HG03460 (cell line): ENCODE measurements at regions not wholly inside any gene's neighbourhood (a gene's known extent, or its start where the extent isn't known, plus 50 kb on each side); places are given as distances from the start of the nearest gene placed in this dataset.

Source experiments
- ATAC-seq: cut with Tn5 transposase; IDR thresholded peaks from one replicate; pipeline ENCODE4 v1.9.1; 2021; ENCODE audit not compliant: unreplicated experiment

DNA sequence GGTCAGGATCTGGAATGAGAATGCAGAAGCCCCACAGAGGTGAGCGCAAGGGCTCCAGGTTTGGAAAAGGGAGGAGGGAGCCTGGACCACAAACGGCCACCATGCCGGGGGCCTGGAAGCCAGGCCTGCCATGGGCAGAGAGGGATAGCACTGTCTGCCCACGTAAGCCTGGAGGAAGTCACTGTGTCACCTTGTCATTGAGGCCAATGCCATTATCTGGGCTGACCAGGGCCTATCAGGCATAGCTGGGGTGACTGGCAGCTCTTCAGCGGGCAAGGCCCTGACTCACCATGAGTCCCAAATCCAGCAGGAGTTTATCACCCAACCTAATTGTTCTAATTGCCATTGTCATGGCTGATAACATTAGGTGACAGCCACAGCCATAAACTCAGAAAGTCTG lies 84.6 kb downstream of the MATN1 start:
- ATAC-seq, result no peak

DNA sequence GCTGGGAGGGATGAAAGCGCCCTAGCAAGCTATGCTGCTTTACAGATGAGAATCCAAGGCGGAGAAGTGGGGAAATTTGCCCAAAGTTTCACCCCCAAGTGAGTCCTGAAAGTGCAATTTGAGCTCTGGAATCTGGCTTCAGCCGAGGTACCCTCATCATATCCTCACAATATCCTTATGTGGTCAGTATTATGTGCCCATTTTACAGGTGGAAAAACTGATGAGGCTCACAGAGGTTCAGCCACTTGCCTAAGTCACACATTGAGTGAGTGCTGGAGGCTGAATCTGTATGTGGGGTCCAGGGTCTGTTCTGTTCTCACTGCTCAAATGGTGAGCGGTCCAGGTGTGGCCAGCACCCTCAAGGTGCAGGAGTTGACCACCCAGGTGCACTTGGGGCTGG lies 85.3 kb downstream of the MATN1 start:
- ATAC-seq, result no peak

DNA sequence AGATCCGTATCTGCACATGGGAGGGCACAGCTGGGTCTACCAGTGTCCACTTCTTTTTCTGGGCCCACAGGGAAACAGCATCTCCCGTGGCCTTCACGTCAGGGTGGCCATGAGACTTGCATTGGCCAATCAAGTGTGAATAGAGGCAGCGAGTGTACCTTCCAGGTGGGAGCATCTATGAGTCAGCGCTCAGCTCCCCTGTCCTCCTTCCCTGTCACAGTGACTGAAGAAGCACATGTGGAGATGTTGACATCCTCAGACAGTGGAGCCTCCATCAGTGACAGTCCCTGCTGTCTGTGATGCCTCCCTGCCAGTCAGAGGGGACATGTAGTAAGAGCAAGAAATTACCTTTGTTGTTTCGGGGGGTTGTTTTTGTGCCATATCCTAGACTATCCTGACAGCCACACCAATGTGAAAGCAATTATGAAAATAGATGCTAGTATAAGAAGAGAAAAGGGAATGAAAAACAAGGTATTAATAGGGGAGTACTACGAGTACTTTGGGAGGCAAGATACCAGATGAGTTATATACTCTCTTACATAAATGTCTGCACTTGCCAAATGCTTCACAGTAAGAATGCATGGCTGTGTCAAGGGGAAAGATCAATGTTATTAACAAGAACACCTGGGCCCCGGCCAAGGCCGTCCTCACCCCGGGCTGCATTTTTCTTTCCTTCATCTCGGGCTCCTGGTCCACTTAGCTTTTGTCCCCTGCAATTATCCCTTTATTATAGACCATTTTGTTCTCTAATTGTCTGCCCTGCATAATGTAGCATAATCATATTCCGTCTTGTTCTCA lies 86.0 kb downstream of the MATN1 start:
- no peak for ATAC-seq

DNA sequence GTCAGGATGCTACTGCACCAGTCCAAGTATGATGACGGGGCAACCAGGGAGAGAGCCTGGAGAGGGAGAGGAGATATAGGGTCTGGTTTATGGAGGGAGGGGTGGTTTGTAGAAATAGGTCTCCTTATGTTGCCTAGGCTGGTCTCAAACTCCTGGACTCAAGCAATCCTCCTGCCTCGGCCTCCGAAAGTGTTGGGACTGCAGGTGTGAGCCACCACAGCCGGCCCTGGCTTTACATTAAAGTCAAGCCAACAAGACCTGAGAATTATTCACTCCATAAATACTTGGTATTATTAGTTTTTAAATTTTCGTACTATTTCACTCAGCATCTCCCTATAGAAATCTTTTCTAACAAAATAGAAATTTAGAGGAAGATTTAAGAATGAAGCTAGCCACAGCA lies 86.8 kb downstream of the MATN1 start:
- ATAC-seq, result no peak

DNA sequence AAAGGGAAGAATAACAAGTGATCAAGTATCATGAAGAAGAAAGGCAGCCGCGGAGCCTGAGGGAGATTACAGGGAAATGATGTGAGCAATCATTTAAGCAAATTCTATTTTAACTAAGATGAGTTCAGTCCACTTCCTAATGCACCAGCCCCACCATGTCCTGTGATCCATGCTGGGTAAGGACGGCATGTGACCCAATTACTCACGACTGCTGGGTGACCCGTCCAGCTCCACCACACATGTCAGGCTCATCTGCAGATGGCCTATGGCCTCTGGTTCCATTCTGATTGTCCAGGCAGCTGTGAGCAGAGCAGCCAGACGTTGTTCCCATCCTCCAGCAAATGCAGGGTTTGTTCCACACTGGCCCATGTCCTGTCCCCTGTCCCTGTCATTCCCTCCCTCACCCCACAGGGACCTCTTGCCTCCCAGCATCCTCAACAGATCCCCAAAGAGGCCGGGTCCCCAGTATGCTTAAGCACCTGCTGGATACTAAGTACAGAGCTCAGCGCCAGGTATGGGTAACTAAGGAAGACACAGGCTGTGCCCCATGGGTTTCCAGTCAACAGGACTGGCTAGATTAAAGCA lies 87.9 kb downstream of the MATN1 start:
- ATAC-seq, result no peak

DNA sequence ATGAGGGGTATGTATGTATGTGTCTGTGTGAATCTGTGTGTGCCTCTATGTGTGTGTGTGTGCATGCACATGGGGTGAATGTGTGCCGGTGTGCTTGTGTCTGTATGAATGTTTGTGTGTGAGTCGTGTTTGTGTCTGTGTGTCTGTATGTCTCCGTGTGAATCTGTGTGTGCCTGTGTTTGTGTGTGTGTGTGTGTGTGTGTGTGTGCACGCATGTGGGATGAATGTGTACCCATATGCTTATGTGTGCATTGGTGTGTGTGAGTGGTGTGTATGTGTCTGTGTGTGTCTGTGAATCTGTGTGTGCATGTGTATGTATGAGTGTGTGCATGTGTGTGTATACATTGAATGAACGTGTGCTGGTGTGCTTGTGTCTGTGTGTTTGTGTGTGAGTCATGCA lies 88.9 kb downstream of the MATN1 start:
- no peak for ATAC-seq

DNA sequence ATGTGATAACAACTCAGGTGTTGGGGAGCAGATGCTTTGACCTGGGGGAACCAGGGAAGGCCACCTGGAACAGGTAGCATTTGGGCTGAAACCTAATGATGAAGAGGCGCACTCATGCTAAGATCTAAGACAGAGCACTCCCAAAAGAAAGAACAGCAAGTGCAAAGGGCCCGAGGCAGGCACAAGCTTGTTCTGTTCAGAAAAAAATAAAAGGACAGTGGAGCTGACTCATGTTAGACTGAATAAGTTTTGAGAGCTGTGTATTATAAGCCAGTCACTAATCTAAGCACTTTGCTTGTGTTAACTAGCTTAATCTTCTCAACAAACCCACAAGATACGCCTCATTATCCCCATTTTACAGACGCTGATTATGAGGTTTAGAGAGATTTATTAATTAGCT lies 90.1 kb downstream of the MATN1 start:
- no peak for ATAC-seq

DNA sequence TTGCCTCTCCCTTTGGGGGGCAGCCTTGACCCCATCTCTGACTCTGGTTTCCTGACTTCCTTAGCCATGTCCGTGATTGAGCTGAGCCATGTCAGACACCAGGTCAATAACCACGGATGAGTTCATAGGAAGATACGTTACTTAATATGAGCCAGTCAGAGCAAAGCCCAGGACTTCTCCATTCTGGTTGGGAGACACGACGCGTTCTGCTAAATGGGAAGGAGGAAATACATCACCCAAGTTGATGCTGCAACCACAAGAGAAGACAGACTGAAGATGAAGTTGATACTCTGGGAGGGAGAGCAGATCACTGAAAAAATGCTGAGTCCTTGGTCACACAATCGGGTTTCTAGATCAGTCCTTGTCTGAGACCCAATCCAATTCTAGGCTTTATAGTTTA lies 90.9 kb downstream of the MATN1 start:
- ATAC-seq, result no peak

DNA sequence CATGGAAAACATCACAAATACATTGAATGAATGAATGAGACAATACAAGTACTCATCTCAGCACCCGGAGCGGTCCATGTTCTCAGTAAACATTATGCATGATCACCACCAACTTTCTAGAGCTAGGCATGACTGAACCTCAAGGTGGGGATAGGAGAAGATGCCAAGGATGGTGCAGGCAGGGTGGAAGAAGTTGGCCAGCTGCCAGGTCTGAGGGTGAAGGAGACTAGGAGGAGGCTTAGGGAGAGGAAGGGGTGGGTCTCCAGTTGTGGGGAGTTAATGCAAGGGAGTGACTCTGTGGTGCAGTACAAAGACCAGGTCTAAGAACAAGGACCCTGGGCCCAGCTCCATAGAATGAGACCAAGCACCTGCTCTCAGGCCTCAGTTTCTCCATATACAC lies 91.7 kb downstream of the MATN1 start:
- ATAC-seq, result no peak

DNA sequence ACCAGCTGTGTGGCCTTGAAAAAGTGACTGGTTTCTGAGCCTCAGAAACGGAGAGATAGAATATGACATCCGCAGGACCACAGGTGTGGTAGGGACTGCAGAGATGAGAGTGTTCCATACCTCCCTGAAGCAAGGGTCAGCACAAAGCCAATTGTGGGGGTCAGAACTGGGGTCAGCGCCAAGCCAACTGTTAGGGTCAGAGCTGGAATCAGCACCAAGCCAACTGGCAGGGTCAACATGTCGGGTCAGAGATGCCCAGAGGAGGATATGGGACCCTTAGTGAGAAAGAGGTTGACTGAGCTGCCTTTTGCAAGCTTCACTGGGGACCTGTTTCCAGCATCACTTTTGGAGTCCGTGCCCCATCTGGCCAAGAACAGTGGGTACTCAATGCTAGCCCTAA lies 93.9 kb downstream of the MATN1 start:
- ATAC-seq, result no peak

DNA sequence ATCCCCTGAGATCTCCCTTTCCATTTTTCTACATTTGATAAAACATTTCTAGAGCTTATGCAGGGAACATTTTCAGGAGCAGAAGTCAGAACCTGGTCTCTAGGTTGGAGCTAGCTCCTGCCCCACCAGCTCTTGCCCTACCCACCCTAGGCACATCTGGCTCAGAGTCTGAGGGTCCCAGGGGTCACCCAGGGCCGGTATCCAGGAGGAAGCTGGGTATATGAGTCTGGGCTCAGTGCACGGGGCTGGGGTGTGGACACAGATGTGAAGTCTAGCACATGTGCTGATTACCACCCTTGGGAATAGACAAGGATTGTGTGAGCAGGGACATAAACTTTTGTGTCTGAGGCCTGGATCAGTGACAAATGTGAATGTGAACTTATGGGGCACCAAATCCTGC lies 95.4 kb downstream of the MATN1 start:
- no peak for ATAC-seq

DNA sequence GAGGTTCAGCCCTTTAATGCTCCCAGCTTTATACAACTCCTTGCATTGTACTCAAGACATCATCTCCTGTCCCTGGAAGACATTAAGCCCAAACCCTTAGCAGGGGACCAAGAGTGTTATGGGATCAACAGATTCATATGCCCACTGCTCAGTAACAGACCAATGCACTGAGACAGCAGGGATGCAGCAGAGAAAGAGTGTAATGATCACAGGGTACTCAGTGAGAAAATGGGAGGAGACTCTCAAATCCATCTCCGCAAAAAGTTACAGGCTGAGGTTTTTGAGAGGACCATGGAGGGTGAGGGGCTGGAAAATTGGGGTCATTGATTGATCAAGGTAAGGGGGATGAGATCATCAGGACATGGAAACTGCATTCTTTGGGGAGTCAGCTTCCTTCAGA lies 96.2 kb downstream of the MATN1 start:
- ATAC-seq, result no peak

DNA sequence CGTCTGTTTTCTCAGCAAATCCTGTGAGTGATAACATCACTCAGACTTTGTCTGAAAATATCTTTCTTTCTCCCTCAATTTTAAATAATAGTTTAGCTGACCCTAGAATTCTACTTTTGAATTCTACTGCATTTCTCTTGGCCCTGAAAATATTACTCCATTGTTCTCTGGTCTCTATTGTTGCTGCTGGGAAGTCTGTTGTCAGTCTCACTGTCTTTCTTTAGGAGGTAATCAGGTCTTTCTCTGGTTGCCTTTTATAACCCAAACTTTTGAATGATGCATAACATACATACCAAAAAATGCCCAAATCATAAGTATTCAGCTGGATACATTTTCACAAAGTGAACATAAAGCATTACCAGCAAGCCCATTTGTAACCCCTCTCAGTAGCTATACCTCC lies 100.0 kb downstream of the MATN1 start:
- ATAC-seq, result no peak

DNA sequence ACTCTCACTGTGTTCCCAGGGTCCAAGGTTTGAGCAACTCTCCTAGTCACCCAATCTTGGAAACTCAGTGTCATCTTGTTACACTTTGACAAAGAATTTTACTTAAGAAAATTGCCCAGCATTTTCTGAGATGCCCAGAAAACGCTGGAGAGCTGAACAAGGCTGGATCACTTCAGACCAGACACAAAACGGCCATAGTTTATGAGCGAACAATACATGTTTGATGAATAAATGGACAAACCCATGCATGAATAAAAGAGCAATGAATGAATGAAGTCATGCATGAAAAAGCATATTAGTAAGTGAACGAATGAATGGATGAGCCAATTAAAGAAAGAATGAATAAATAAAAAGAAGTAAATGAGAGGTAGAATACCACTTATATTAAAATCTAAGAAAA lies 103.8 kb downstream of the MATN1 start:
- ATAC-seq, result no peak

DNA sequence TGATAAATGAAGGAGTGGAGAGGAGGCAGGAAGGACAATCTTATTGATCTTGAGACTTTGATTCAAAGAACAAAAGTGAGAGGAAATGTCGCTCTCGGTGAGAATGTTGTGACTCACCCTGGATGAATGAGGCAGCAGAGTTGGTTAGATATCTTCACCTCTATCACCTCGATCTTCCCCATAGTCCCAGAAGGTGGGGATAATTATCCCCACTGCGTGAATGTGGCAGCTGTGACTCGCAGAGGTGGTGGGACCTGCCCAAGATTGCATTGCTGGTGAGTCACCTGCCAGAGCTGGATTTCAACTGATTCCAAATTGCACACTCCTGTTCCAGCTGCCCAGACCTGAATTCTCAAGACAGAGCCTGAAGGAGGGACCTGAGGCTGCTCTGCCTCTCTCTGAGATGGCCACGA lies 105.0 kb downstream of the MATN1 start:
- ATAC-seq, result no peak

DNA sequence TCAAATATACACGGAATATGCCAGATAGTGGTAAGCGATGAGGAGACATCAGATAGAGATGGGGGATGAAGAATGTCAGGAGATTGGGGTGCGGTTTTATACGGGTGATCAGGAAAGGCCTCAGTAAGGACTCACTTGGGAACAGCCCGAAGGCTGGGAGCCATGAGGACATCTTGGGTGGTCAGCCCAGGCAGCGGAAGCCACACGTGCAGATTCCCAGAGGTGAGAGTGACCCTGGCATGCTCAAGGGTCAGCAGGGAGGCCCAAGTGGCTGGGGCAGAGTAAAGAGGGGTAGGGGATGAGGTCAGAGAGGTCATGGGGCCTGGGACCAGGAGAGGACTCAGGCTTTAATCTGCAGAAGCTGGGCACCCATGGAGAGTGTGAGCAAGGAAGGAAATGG lies 106.6 kb downstream of the MATN1 start:
- no peak for ATAC-seq

DNA sequence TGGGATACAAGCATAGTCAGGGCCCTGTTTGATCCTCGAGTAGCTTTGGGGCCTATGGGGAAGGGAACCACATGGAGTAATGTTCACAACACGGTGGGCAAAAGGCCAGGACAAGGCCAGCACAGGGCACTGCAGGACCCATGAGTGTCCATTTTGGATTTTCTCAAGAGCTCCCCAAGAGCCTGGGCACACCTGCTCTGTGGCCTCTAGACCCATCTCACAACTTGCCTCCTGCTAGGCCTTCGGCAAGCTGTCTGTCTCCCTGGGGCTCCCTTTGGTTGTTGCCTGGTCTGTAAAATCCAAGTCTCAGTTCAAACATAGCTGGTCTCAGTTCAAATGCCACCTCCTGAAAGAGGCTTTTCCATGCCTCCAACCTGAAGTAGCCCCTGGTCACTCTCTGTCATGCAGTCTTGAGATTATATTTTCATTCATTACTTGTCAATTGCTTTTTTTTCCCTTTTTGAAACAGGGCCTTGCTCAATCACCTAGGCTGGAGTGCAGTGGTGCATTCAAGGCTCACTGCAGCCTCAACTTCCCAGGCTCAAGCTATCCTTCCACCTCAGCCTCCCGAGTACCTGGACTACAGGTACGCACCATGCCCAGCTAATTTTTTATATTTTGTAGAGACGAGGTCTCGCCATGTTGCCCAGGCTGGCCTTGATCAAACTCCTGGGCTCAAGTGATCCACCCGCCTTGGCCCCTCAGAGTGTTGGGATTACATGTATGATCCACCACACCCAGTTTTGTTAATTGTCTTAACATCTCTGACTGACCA lies 107.4 kb downstream of the MATN1 start:
- no peak for ATAC-seq

DNA sequence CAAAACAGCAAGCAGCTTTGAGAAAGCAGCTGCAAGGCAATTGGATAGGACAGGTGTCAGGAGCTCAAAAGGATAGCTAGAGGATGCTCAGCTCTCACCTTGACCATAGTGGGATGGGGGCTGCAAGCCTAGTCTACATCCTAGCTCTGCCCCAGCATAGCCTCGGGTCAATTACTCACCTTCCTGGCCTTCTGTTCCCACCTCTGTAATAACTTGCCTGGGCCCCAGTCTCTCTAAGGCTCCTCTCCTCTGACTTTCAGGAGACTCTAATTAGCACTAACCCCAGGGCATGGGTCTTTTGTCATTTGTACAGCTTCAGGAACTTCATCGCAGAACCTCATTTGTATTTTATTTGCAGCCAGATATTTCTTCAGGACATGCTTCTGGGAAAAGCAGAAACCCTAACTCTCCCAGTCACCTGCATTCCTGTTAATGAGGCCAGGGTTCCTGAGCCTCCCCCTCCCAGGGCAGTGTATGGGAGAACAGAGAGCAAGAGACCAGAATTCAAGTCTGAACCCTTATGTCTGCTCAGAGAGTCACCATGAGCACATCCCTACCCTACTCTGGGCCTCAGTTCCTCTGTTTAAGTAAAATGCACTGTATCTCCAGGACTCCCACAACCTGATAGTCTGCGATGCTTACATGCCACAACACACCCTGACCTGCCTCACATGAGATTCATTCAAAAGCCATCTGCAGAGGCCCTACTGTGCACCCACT lies 108.1 kb downstream of the MATN1 start:
- no peak for ATAC-seq

DNA sequence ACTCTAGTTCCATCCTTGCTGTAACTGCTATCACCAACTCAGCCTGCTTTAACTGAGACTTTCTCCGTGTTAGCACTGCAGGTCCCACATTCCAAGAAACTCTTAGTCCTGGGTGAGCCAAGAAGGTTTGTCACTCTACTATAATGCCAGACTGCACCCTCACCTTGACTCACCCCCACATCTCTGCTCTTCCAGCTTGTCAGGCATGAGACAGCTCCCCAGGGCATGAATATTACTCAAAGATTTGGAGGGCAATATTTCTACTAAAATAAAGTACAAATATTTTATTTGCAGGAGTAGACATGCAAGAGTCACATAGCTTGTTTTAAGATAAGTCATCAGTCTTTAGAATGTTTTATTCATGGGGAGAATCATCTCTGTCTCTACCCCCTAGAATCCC lies 110.2 kb downstream of the MATN1 start:
- no peak for ATAC-seq

DNA sequence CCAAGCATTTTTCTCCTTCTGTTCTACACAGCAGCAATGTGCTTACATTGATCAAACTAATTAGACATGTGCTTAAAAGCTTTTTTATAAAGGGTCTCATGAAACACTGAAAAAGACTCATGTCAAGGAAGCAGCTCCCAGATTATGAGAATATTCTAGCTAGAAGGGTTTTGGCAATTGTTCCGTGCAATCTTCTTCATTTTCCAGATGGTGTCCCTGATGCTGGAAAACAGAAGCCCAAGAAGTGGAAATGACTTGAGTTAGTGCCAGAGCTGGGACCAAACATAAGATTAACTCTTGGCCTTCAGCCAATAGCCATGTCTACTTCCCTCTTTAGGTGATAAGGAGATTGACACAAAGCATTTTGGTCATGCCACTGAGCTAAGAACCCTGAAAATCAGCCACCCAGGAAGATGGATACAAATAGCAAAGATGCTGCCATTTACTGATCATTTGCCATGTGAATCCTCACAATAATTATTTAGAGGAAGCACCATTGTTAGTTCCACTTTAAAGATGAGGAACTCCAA lies 110.8 kb downstream of the MATN1 start:
- no peak for ATAC-seq

DNA sequence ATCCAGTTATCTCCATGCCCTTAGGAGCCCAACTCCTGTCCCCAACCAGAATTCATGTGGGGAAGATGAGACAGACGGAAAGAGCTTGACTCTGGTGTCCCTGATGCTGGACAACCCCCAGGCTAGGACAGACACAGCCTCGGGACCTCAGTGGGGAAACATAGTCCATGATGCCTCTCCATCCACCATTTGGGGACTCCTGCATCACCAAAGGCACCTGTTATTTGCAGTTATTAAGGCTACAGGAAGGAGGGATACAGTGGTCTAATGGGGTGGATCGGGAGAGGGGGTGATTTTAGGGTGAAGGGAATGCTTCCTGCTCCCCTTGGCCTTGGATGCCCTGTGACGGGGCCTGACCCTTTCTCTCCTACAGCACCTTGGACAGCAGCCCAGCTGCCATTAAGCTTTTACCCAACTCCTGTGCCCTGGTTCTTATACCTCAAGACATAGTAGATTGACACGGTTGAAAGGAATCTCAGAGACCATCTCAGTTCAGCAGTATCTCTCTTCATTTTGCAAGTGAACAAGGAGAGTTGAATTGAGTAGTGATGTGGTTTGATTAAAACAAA lies 111.6 kb downstream of the MATN1 start:
- no peak for ATAC-seq
